ENCODE measurements at regions not wholly inside any gene's neighbourhood (a gene's known extent, or its start where the extent isn't known, plus 50 kb on each side); places are given as distances from the start of the nearest gene placed in this dataset.

- H2AFZ ChIP-seq (ENCODE audit: low read depth) = no peak overlapping the region
- TF ChIP-seq, protein P1, sequence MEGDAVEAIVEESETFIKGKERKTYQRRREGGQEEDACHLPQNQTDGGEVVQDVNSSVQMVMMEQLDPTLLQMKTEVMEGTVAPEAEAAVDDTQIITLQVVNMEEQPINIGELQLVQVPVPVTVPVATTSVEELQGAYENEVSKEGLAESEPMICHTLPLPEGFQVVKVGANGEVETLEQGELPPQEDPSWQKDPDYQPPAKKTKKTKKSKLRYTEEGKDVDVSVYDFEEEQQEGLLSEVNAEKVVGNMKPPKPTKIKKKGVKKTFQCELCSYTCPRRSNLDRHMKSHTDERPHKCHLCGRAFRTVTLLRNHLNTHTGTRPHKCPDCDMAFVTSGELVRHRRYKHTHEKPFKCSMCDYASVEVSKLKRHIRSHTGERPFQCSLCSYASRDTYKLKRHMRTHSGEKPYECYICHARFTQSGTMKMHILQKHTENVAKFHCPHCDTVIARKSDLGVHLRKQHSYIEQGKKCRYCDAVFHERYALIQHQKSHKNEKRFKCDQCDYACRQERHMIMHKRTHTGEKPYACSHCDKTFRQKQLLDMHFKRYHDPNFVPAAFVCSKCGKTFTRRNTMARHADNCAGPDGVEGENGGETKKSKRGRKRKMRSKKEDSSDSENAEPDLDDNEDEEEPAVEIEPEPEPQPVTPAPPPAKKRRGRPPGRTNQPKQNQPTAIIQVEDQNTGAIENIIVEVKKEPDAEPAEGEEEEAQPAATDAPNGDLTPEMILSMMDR (conservative IDR thresholded peaks at IDR 0.05; ENCODE audit: low read depth, low read length) = no peak
- no peak overlapping the region for H3K9ac ChIP-seq
- peaks cover 8% of the 10 kb centered on the region for H3K4me1 ChIP-seq (ENCODE audit: low read depth, poor library complexity, severe bottlenecking)
- H3K79me2 ChIP-seq (ENCODE audit: insufficient read depth, low read depth) = no peaks in the 10 kb centered on the region
- H3K36me3 ChIP-seq (ENCODE audit: insufficient read depth) = no peaks in the 10 kb centered on the region
- no peaks in the 10 kb centered on the region for H4K20me1 ChIP-seq (ENCODE audit: insufficient read depth)
- H3K4me3 ChIP-seq (IDR thresholded peaks at IDR 0.05; ENCODE audit: insufficient read depth, low read depth, low read length) = no peak overlapping the region
- H3K4me2 ChIP-seq = no peak overlapping the region
- no peak overlapping the region for H3K27ac ChIP-seq
- no peaks in the 10 kb centered on the region for H3K27me3 ChIP-seq (ENCODE audit: insufficient read depth, low read depth)
Observed at GRCh38 chr18:44258576-44258975, 422.1 kb upstream of the SETBP1 start.

DNA sequence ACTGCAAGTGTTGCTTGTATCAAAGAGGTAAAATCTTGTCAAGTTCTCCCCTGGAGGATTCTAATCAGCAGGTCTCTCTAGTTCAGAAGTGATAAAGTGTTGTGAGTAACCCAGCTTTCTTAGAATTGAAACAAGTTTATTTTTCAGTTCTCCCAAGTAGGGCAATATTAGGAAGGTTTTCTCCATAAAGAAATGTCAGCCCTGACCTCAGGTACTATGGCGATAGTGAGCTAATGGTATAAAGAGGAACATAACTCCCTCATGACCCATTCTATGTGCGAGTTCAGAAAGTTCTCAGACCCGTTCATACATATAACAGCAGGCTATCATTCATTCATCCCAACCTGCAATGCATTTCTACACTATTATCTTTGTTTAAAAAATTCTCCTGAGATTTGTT, 421.1 kb upstream of the SETBP1 start:
- H3K9ac ChIP-seq = no peak overlapping the region
- H3K4me1 ChIP-seq (ENCODE audit: low read depth, poor library complexity, severe bottlenecking) = peaks cover 19% of the 10 kb centered on the region
- no peaks in the 10 kb centered on the region for H3K36me3 ChIP-seq (ENCODE audit: insufficient read depth)
- H3K4me3 ChIP-seq (IDR thresholded peaks at IDR 0.05; ENCODE audit: insufficient read depth, low read depth, low read length) = no peak overlapping the region
- no peak overlapping the region for H2AFZ ChIP-seq (ENCODE audit: low read depth)
- H4K20me1 ChIP-seq (ENCODE audit: insufficient read depth) = no peaks in the 10 kb centered on the region
- no peaks in the 10 kb centered on the region for H3K79me2 ChIP-seq (ENCODE audit: insufficient read depth, low read depth)
- no peak overlapping the region for H3K27ac ChIP-seq
- TF ChIP-seq, protein P1 (conservative IDR thresholded peaks at IDR 0.05; ENCODE audit: low read depth, low read length) = no peak
- H3K4me2 ChIP-seq = no peak overlapping the region
- no peaks in the 10 kb centered on the region for H3K27me3 ChIP-seq (ENCODE audit: insufficient read depth, low read depth)

DNA sequence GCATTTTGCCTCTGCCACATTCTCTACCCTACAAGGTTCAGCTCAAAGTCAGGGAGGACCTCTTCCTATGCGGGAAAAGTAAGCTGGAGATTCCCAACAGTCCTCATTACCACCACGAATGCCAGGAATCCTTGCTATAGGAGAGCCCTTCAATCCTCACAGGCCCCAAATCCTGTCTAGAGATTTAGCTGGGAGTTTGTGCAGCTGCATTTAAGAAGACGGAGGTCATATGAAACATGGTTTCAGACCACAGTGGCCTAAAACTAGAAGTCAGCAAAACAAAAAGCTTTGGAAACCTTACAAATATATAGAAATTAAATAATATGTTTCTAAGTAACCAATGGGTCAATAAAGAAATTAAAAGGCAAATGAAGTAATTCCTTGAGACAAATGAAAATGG, 415.3 kb upstream of the SETBP1 start:
- Histone ChIP-seq H3K79me2 (ENCODE audit: insufficient read depth, low read depth) (no peaks in the 10 kb centered on the region), H3K9ac (peak overlapping the region; percentile 30; the same call in 1 of the 2 replicates), H3K4me3 (IDR thresholded peaks at IDR 0.05; ENCODE audit: insufficient read depth, low read depth, low read length) (no peak overlapping the region), H3K36me3 (ENCODE audit: insufficient read depth) (no peaks in the 10 kb centered on the region), H3K27ac (peak overlapping the region; percentile 71), H3K27me3 (ENCODE audit: insufficient read depth, low read depth) (no peaks in the 10 kb centered on the region), H4K20me1 (ENCODE audit: insufficient read depth) (no peaks in the 10 kb centered on the region), H2AFZ (ENCODE audit: low read depth) (peak overlapping the region; percentile 56; the same call in 1 of the 2 replicates), H3K4me1 (ENCODE audit: low read depth, poor library complexity, severe bottlenecking) (peaks cover 42% of the 10 kb centered on the region), H3K4me2 (peak overlapping the region; percentile 58)
- TF ChIP-seq, protein P1 (conservative IDR thresholded peaks at IDR 0.05; ENCODE audit: low read depth, low read length) = no peak

DNA sequence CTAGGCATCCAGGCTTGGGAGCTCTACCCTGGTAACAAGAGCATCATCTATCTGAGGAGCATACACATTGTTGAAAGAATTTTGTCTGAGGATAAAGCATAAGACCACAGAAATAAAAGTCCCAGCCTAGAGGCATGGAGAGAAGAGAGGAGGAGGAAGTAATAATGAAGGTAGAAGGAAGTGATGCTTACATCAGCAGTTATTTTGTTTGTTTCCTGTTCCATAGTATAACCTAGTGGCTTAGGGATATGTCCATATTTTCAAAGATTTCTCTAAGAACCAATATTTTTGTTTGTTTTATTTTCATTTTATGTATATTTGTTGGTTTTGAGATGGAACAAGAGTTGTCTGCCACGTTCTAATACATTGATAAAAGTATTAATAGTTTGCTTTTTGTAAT, 407.4 kb upstream of the SETBP1 start:
- H3K27me3 ChIP-seq (ENCODE audit: insufficient read depth, low read depth) = no peaks in the 10 kb centered on the region
- TF ChIP-seq, protein P1 (conservative IDR thresholded peaks at IDR 0.05; ENCODE audit: low read depth, low read length) = no peak
- no peaks in the 10 kb centered on the region for H3K36me3 ChIP-seq (ENCODE audit: insufficient read depth)
- no peak overlapping the region for H3K27ac ChIP-seq
- H3K9ac ChIP-seq = no peak overlapping the region
- H2AFZ ChIP-seq (ENCODE audit: low read depth) = no peak overlapping the region
- H3K4me1 ChIP-seq (ENCODE audit: low read depth, poor library complexity, severe bottlenecking) = no peaks in the 10 kb centered on the region
- H4K20me1 ChIP-seq (ENCODE audit: insufficient read depth) = no peaks in the 10 kb centered on the region
- no peak overlapping the region for H3K4me3 ChIP-seq (IDR thresholded peaks at IDR 0.05; ENCODE audit: insufficient read depth, low read depth, low read length)
- no peak overlapping the region for H3K4me2 ChIP-seq
- no peaks in the 10 kb centered on the region for H3K79me2 ChIP-seq (ENCODE audit: insufficient read depth, low read depth)

Measured in KMS-11 (cell line).